GM18868 (cell line): ENCODE measurements at regions not wholly inside any gene's neighbourhood (a gene's known extent, or its start where the extent isn't known, plus 50 kb on each side); places are given as distances from the start of the nearest gene placed in this dataset.
"Not testable (repeated sequence)": the region's sequence is repeated elsewhere in the genome, so short reads cannot be mapped to it uniquely, and the experiment has no call there.

Experiments used
- ATAC-seq: cut with Tn5 transposase; IDR thresholded peaks from one replicate; pipeline ENCODE4 v1.9.1; 2021; ENCODE audit warnings: mild to moderate bottlenecking, moderate library complexity; ENCODE audit not compliant: unreplicated experiment

DNA sequence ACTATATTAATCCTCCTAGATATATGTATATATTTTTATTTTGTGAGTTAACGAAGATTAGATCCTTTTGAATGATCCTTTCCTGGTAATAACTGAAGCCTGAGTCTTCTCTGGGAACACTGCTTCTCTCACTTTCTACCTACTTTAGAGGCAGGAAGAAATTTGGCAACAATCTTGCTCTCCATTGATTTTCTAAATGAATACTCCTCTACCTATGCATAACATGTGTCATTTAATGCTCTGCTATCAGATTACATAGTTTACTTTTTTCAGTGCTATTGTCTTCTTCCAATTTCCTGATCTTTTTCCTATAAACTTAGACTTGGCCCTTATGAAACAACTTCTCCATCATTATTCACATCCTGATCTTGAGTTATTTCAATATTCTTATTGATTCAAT, 60.4 kb upstream of the PDHA2 start:
- no peak for ATAC-seq

DNA sequence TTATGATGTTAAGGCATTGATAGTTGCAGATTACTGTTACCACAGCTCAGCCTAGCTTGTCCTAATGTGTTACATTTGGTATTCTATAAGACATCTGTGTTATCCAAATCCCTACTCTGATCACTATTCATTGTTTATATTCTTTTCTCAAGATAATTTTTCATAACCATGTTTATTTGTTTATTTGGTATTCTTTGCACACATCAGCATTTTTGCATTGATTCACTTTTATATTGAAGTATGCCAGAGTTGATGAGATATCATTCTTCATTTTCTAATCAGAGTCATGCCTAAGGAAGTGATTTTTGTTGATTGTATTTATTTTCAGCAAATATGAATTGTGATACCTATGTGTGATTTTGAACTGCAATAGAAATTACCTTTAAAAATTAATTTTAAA, 61.2 kb upstream of the PDHA2 start:
- ATAC-seq = no peak

DNA sequence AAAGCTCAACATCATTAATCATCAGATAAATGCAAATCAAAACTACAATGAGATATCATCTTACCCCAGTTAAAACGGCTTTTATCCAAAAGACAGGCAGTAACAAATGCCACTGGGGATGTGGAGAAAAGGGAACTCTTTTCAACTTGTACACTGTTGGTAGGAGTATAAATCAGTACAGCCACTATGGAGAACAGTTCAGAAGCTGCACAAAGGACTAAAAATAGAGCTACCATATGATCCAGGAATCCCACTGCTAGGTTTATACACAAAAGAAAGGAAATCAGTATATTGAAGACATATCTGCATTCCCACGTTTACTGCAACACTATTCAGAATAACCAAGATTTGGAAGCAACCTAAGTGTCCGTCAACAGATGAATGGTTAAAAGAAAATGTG, 69.3 kb upstream of the PDHA2 start:
- not testable (repeated sequence) for ATAC-seq

DNA sequence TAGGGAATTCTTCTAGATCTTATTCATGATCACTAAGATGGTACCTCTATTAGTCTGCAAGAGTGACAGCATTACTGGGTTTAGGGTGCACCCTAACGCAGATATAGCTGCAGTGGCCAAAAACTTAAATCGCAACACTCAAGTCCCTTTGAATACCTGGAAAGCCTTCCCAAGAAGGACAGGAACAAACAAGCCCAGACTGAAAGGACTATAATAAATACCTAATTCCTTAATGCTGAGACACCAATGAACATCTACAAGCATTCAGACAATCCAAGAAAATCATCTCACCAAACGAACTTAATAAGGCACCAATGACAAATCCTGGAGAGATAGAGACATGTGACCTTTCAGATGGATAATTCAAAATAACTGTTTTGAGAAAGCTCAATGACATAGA, 74.9 kb upstream of the PDHA2 start:
- no peak for ATAC-seq

DNA sequence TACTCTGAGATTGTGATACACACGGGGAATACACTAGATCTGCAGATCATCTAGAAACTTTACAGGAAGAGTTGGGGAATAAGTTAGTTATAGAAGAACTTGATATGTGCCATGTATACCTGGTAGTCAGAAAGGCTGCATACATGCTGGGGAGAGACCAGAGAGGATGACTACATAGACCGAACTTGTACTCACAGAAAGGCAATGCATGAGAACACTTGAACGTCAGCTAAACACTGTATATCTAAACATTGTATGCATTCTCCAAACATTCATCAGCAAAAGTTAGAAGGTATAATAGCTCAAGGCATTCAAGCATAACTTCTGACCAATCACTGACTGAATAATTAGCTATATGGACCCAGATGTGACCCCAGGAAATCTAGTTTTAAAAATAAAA, 78.0 kb upstream of the PDHA2 start:
- ATAC-seq = no peak

DNA sequence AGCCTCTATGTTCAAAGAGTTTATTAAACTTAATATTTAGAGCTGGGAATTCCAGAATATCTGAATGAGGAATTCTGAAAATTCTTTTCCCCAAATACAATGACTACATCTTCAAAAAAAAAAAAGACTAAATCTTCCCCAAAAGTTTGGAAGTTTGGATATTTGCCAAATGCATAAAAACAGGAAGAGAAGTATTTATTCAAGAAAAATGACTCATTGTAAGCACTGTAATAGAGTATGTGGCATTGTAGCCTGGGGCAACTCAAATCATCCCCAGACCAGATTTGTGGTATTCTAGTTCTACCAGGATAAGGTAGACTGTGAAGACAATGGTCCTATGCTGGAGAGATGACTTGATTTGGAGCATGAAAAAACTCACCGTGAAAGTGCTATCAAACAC, 78.5 kb upstream of the PDHA2 start:
- no peak for ATAC-seq

DNA sequence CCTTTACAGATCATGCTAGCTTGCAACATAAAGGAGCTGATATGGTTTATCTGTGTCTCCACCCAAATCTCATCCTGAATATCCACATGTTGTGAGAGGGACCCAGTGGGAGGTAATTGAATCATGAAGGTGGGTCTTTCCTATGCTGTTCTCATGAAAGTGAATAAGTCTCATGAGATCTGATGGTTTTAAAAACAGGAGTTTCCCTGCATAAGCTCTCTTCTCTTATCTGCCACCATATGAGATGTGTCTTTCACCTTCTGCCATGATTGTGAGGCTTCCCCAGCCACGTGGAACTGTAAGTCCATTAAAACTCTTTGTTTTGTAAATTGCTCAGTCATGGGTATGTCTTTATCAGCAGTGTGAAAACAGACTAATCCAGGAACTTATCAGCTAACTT, 79.2 kb upstream of the PDHA2 start:
- ATAC-seq = not testable (repeated sequence)

DNA sequence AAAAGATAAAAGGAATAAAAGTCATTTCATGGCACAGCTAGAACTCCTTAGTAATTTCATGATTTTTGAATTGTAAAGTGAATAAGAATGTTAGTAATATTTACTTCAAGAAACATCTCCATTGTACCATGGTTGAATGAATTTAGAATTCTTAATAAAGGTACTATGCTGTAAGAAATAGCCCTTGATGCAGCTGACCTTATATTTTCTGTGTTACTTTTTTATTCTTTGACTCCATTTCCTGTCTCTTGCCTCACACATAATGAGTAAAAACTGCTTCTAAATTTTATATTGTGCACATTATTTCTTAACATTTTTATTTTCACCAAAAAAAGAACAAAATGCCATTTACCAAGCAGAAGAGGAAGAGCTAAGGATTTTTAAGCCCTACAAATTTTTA, 81.9 kb upstream of the PDHA2 start:
- ATAC-seq = no peak

DNA sequence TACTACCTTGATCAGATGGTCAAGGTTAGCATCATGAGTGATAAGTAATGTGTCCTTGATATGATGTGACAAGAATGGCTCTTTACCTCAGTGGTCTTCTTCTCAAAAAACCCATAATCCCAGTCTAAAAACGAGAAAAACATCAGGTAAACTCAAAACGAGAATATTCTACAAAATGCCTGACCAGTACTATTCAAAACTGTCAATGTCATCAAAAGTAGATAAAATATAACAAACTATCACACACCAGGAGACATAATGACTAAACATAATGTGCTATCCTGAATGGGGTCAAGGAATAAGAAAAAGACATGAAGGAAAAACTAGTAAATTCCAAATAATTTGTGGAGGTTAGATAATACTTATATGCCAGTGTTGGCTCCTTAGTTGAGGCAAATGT, 85.2 kb upstream of the PDHA2 start:
- no peak for ATAC-seq

DNA sequence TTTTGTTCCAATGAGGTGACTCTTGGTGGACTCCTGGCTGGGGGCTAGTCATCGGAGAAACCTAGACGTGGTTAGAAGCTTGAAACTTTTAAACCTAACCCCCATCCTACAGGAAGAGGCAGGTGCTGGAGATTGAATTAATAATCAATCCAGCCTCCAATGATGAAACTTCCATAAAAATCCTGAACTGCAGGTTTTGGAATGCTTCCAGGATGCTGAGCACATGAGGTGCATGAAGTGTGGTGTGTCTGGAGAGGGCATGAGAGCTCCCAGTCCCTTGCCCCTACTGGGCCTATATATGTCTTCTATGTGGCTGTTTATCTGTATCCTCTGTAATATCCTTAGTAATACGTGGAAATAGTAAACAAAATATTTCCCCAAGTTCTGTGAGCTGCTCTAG, 90.7 kb upstream of the PDHA2 start:
- ATAC-seq = no peak

DNA sequence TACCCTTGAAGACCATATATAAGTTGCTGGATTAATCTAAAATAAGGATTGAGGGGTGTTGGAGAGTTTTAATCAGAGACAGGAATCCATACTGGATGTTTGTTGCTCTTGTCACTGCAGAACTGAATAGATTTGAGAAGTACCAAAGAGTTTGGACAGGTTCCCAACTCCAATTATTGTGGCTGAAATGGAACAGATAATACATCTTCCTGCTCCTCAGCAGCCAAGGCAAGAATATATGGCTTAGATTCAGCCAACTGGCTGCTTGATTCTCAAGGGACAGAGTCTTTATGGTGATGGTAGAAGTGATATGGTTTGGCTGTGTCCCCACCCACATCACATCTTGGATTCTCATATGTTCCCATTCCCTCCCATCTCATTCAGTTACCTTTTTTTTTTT, 97.0 kb upstream of the PDHA2 start:
- no peak for ATAC-seq

DNA sequence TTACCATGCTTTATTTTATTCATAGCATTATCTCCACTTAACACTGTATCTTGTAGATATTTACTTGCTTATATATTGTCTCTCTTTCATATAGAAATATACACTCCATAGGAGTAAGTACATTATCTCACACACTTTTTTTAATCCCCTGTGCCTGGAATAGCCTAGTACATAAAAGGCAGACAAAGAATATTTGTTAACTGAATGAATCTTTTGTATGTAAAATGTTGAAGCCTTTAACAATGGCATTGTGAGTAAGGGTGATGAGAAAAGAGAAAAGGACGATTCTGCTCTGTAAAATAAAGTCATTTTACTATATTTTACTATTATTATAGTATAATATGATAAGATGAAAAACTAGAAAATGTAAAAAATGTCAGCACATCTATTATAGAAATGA, 97.7 kb upstream of the PDHA2 start:
- ATAC-seq = no peak

DNA sequence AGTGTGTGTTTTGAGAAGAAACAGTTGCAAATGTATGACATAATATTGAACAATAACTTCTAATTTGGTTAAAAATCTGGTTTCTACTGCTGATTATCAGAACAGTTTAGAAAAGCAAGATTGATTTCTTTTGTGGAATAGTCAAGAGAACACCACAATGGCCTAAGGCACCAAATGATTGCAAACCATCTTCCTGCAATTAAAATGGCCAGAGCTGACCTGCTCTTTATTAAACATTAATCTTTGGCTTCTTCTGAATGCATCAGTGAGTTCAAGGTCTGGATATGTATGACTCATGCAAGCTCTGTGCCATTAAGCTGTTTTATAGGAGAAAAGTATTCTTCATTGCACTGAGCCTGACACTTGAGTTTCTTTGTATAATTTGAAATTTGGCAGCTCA, 107.8 kb upstream of the PDHA2 start:
- ATAC-seq = no peak

DNA sequence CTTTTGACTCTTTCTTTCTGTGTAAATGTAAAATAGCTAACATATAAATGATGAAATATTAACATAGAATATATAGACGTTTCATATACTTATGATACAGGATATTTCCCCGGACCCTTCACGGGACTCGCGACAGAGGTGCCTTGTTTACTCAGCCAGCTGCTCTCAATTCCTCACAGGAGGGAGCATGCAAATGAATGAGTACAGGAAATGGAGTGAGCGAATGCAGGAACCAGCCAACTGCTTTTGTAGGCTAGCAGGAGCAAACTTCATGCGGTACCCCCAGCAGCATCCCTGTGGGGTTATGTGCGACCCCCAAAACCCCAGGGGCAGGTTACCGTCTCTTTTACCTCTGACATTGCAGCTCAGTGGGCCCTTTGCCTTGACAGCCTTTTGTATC, 110.3 kb upstream of the PDHA2 start:
- ATAC-seq = no peak

DNA sequence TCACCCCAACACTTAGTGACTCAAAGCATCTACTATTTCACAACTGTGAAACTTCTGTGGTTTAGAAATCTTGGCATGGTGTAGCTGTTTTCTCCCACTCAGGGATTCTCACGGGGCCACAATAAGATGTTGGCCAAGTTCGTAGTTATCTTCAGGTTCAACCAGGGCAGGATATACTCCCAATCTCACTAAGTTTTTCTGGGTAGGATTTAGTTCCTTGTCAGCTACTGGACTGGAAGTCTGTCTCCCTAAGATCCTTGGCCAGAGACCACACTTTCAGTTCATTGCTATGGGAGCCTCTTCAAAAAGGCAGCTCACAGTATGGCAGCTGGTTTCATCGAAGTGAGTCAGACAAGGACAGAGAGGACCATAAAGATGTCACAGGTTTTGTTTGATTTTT, 111.7 kb upstream of the PDHA2 start:
- no peak for ATAC-seq

DNA sequence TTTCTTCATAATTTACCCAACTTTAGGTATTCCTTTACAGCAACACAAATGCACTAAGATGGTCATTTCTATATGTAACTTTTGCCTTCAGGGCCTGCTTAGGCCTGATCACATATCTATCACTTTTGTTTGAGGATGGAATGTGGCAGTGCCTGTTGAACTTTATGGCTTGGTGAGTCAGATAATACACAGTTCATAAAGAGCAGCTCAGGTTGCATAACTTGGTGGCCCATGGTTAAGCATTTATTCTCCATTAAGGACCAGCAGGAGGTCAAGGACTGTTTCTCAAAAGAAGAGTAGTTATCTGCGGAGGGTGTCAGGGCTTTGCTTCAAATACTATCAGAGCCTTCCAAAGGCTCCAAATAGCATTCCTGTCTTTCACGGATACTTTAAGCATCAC, 124.1 kb upstream of the PDHA2 start:
- no peak for ATAC-seq

DNA sequence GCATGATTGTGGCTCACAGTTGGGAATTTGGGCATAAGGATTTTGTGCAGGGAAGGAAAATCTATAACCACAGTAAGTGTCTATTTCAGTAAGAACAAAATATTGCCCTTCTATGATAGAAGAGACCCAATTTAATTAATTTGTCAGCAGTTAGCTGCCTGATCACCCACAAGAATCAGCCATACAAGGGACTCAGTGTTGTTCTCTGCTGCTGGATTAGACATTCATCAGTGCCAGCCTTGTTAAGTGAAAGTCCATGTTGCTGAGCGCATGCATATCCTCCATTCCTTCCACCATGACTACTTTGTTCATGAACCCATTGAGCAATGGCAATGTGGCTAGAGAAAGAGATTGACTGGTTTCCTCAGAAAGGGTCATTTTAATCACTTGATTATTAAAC, 125.3 kb upstream of the PDHA2 start:
- no peak for ATAC-seq

DNA sequence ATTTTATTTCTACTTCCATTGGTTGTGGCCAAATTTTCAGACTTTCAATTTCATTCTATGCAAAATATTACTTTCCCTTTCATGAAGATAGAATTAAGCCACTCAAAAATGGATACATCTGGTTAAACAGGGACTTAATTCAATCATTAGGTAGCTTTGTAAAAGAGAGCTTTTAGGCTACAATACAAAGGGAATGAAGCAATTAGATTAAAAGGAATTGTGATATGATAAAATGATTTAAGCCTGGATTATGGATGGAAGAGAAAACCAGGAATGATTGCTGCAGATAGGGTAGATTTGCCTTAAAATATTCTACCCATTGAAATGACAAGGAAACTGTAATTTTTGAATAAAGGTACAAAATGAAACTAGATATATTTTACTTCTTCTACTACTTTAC, 134.6 kb upstream of the PDHA2 start:
- ATAC-seq = no peak

DNA sequence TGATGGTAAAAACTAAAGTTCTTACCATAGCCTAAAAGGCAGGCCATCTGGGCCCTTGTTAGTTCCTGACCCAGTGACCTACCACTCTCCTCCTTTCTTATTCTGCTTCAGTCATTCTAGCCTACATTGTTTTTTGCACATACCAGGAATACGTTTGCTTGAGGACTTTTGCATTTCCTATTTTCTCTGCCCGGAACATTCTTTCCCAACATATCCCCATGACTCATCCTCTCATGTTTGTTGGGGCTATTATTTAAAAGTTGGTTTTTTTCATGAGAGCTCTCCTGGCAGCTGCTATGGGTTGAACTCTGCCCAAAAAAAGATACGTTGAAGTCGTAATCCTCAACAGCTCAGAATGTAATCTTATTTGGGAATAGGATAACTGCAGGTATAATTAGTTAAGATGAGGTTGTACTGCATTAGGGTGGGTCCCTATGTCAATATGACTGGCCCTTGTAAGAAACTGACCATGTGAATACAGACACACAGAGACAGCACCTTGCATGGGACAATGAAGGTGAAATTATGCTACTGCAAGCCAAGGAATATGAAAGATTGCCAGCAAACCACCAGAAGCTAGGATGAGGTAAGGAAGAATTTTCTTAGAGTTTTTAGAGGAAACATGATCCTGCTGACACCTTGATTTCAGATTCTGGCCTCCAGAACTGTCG, 138.3 kb upstream of the PDHA2 start:
- no peak for ATAC-seq

DNA sequence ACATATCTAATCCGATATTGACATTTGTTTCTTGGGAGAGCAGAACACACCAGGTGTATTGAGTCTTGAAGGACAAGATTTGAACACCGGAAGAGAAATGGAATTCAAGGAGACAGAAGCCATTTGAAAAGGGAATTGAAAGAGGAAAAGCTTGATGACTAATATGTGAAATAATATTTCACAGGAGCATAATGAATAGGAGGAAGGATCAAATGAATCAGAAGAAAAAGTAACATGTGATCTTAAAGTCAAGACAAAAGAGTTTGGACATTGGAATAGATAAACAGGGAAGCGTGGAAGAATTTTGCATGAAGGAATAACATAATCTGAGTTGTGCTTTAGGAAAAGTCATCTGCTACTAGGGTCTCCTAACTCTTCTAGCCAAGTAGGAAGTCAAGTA, 145.5 kb upstream of the PDHA2 start:
- ATAC-seq = no peak

DNA sequence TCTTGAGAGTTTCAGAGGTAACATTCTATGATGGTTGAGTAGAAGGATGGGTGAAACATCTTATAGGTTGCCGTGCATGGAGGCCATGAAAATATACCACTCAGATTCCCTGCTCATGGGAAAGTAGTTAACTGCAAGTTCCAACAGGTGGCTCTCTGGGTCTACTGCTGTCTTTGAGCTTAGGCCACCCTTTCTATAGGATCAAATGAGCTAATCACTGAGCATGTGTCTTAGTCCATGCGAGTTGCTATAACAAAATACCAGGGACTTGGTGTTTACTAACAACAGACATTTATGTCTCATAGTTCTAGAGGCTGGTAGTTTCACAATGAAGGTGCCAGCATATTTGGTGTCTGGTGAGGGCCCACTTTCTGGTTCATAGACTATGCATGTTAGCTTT, 144.8 kb upstream of the UNC5C start:
- ATAC-seq = peak; percentile 67

DNA sequence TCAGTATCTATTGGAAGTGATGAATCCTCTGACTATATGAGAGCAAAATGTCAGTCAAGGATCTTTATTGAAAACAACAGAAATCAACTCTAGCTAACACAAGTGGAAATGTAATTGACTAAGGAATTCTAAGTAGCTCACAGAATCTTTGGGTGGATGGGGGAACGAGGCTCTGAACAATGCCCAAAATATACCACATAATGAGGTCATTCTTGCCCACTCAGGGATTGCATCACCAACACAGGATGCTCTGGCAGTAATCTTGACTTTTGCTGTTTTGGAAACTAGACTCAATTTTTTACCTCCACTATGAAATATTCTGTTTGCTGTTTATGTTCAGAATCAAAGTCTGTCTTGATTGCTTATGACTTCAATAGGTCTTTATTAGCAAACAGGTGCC, 127.4 kb upstream of the UNC5C start:
- no peak for ATAC-seq

DNA sequence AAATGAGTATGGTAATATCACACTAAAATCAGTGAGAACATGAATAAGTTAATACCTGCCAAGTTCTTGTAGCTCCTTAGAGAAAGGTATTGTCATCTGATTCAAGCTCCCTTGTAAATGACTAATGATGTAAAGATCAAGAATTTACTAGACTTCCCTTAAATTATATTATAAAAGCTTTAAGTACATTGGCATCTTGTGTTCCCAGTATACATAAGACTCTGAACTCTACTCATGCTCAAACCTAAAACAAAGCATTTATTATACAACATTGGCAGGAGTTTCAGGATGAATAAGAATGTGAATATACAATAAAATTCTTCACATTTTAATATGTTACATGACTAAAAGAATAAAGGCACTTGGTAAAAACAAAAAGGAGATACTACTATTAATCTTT, 126.8 kb upstream of the UNC5C start:
- no peak for ATAC-seq

DNA sequence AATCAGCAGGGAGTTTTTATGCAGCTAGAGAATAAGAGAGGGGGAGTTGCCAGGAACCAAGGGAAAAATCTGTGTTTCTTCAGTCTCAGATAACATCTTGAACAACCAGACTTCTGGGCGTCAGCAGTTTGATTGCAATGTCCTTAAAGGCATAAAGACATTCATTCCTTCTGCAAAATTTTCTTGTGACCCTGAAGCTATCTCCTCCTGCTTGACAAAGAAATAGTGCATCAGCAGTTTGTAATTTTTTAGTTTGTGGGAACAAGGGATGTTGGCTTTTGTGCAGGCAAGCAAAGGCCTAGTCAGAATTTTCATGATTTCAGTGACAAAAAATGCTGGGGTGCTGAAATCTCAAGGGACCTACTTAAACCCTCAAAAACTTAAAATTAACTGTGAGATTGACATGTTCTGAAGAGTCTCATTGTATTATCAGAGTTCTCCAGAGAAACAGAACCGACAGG, 125.8 kb upstream of the UNC5C start:
- ATAC-seq = no peak
